SJSA1 (cell line): ENCODE measurements at regions not wholly inside any gene's neighbourhood (a gene's known extent, or its start where the extent isn't known, plus 50 kb on each side); places are given as distances from the start of the nearest gene placed in this dataset.

ENCODE experiments used
- DNase-seq, 2 experiments: peaks; one replicate each; pipeline ENCODE4 v3.0.0-alpha.2; 2015 to 2020; ENCODE audit warnings: low spot score in 2 of 2, low read depth in 1 of 2
- H3K27ac ChIP-seq: fragments of 250-450 bp; sonication (Bioruptor Pico); 2 replicates; pipeline ENCODE4 v1.5.1; 2020; ENCODE audit warnings: mild to moderate bottlenecking, moderate library complexity
- H3K27me3 ChIP-seq: fragments of 250-450 bp; sonication (Bioruptor Pico); replicated peaks from 2 replicates; pipeline ENCODE4 v1.5.1; 2020; ENCODE audit warnings: mild to moderate bottlenecking, moderate library complexity
- H3K36me3 ChIP-seq: fragments of 250-450 bp; sonication (Bioruptor Pico); 2 replicates; pipeline ENCODE4 v1.5.1; 2020; ENCODE audit warnings: mild to moderate bottlenecking
- H3K4me1 ChIP-seq: fragments of 250-450 bp; sonication (Bioruptor Pico); replicated peaks from 2 replicates; pipeline ENCODE4 v1.6.1; 2021; ENCODE audit warnings: mild to moderate bottlenecking
- H3K4me3 ChIP-seq: fragments of 250-450 bp; sonication (Bioruptor Pico); 2 replicates; pipeline ENCODE4 v1.5.1; 2020; ENCODE audit warnings: mild to moderate bottlenecking
- H3K9me3 ChIP-seq: fragments of 250-450 bp; sonication (Bioruptor Pico); replicated peaks from 2 replicates; pipeline ENCODE4 v1.5.1; 2020; ENCODE audit warnings: mild to moderate bottlenecking

DNA sequence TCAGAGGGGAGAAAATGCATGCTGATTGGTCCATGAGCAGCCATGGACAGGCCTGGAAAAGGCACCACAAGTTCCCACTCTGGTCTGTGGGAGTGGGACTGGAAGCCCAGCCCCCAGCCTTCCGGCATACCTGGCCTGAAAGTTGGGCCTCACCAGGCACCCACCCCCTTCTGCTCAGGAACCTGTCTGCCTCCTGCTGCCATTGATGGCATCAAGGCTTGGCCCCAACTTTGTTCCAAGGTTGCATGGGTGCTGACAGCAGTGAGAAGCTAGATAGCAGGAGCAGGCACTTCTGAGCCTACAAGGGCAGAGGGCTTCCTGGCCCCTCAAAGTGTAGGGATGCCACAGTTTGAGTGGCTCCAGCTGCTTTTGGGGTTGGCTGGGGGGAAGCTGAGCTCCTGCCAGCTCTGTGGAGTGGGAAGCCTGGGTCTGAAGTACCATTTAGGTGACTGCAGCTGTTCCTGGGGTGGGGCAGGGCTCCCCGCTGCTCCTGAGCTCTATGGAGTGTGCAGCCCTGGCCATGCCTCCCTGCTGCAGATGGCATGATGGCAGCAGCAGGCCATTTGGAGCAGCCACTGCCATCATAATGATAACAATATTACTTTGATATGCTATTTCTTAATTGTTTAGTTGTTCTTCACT lies 1054.1 kb upstream of the GBE1 start:
- no peak for DNase-seq

GRCh38 chr3:82814660-82815059 lies 1053.2 kb upstream of the GBE1 start:
- Histone ChIP-seq H3K36me3 (no peaks in the 10 kb centered on the region), H3K27me3 (no peaks in the 10 kb centered on the region), H3K4me3 (no peak overlapping the region), H3K4me1 (no peaks in the 10 kb centered on the region), H3K27ac (no peak overlapping the region), H3K9me3 (no peaks in the 10 kb centered on the region)
- DNase-seq: no peak

More for the DNA sequence above, 1054.1 kb upstream of the GBE1 start:
- Histone ChIP-seq H3K4me3 (no peak overlapping the region), H3K27ac (no peak overlapping the region), H3K9me3 (no peaks in the 10 kb centered on the region), H3K36me3 (no peaks in the 10 kb centered on the region), H3K4me1 (no peaks in the 10 kb centered on the region), H3K27me3 (no peaks in the 10 kb centered on the region)

DNA sequence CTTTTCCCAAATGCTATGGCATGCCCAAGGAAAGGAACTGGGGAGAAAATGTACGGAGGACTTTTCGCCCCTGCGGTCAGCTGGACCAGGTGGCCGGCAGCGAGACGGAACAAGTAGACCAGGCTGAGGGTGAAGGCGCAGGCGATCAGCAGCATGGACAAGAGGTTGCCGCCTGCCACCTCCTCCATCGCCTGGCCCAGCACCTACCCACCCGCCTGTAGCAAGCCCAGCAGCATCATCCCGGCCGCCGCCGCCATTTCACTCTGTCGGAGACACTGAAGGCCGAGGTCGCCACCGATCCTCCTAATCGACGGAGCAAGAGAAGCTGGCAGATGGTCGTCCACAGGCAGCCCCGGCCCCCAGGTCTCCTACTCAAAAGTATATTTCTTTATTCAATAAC lies 1046.3 kb upstream of the GBE1 start:
- Histone ChIP-seq H3K27ac (no peak overlapping the region), H3K4me1 (no peaks in the 10 kb centered on the region), H3K4me3 (no peak overlapping the region), H3K36me3 (no peaks in the 10 kb centered on the region), H3K27me3 (no peaks in the 10 kb centered on the region), H3K9me3 (no peaks in the 10 kb centered on the region)
- DNase-seq: no peak

DNA sequence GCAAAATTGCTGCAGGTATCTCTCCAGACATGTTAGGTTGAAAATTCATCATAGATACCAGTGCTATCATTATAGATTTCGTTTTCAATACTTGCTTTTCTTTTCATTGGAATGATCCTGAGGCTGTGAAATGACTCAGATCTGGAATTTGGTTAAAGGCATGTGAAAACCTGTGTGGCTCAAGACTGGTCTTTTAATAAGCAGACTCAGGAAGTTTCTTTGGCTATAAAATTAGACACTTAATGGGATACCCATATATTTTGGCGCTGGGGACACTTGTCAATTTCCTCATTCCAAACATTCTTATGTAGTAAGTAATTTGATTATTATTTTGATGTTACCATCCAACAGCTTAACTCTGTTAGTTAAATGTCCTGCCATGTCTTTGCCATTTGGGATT lies 1041.1 kb upstream of the GBE1 start:
- DNase-seq: no peak
- Histone ChIP-seq H3K27ac (no peak overlapping the region), H3K36me3 (no peaks in the 10 kb centered on the region), H3K4me3 (no peak overlapping the region), H3K9me3 (no peaks in the 10 kb centered on the region), H3K27me3 (no peaks in the 10 kb centered on the region), H3K4me1 (no peaks in the 10 kb centered on the region)

- Histone ChIP-seq H3K36me3 (no peaks in the 10 kb centered on the region), H3K4me3 (no peak overlapping the region)
These were observed 1038.8 kb upstream of the GBE1 start for GRCh38 chr3:82800248-82800647.

DNA sequence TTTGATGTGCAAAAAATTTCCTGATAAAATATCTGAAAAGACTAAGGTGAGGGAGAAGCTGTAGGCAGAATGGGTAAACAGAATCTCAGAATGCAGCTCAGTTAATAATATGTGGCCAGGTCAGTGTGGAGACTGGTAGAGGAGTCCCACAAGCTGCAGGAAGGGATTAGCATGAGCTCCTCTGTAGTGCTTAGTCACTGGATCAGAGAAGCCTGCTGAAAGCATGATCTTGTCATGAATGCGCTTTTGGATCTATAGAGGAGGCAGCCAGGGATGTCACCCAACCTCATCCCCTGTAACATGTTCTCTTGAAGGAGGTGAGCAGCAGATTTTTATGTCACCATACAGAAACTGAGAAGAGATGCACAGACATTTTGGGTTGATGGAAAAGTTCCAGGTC lies 1035.3 kb upstream of the GBE1 start:
- Histone ChIP-seq H3K4me1 (no peaks in the 10 kb centered on the region), H3K27me3 (no peaks in the 10 kb centered on the region), H3K4me3 (no peak overlapping the region), H3K27ac (no peak overlapping the region), H3K36me3 (no peaks in the 10 kb centered on the region), H3K9me3 (no peaks in the 10 kb centered on the region; the same call in 1 of the 2 replicates)
- no peak for DNase-seq

More at GRCh38 chr3:82800248-82800647, 1038.8 kb upstream of the GBE1 start:
- no peak for DNase-seq
- no peak overlapping the region for H3K27ac ChIP-seq
- H3K9me3 ChIP-seq: no peaks in the 10 kb centered on the region
- H3K27me3 ChIP-seq: no peaks in the 10 kb centered on the region
- H3K4me1 ChIP-seq: no peaks in the 10 kb centered on the region

- no peaks in the 10 kb centered on the region for H3K27me3 ChIP-seq
- no peaks in the 10 kb centered on the region for H3K4me1 ChIP-seq
- DNase-seq: no peak
These were observed 1029.8 kb upstream of the GBE1 start for GRCh38 chr3:82791241-82791640.

DNA sequence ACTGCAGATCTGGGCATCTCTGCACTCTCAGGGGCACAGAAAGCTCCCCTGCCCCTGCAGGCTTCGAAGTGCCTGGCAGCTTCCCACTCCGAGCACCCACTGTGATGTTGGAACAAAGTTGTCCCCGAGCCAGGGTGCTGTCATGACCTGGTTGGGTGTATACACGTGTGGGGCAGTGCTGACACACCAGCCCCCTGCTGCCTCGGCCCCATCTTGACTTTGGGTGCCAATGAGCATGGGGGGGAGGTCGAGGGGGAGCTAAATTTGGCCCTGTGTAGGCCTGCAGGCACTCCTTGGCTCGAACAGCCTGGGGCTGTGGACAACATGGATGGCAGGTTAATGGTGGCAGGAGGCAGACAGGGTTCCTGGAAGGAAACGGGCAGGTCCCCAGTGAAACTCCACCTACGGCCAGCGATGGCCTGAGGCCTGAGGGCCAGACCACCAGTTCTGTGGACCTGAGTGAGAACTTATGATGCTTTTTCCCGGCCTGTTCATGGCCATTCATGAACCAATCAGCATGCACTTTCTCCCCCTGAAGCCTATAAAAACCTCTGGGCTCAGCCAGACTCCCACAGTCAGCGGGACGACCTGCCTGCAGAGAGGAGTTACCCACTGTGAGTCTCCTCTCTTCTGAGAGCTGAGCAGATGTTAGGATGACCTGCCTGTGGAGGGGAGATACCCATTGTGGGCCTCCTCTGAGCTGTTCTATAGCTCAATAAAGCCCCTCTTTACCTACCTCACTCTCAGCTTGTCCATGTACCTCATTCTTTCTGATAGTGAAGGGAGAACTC lies 1029.1 kb upstream of the GBE1 start:
- Histone ChIP-seq H3K36me3 (no peaks in the 10 kb centered on the region), H3K4me1 (no peaks in the 10 kb centered on the region), H3K9me3 (no peaks in the 10 kb centered on the region; the same call in 1 of the 2 replicates), H3K4me3 (no peak overlapping the region), H3K27me3 (no peaks in the 10 kb centered on the region), H3K27ac (no peak overlapping the region)
- no peak for DNase-seq

More at GRCh38 chr3:82791241-82791640, 1029.8 kb upstream of the GBE1 start:
- Histone ChIP-seq H3K9me3 (no peaks in the 10 kb centered on the region; the same call in 1 of the 2 replicates), H3K27ac (no peak overlapping the region), H3K36me3 (no peaks in the 10 kb centered on the region), H3K4me3 (no peak overlapping the region)

GRCh38 chr3:82783194-82783593 lies 1021.7 kb upstream of the GBE1 start:
- H3K36me3 ChIP-seq: no peaks in the 10 kb centered on the region
- H3K4me3 ChIP-seq: no peak overlapping the region
- H3K27ac ChIP-seq: no peak overlapping the region
- H3K4me1 ChIP-seq: no peaks in the 10 kb centered on the region
- H3K27me3 ChIP-seq: no peaks in the 10 kb centered on the region
- no peaks in the 10 kb centered on the region for H3K9me3 ChIP-seq
- DNase-seq: no peak

GRCh38 chr3:82773207-82773606 lies 1011.8 kb upstream of the GBE1 start:
- H3K36me3 ChIP-seq: no peaks in the 10 kb centered on the region
- H3K9me3 ChIP-seq: no peaks in the 10 kb centered on the region
- no peak for DNase-seq
- no peaks in the 10 kb centered on the region for H3K4me1 ChIP-seq
- H3K27me3 ChIP-seq: no peaks in the 10 kb centered on the region
- H3K27ac ChIP-seq: no peak overlapping the region
- no peak overlapping the region for H3K4me3 ChIP-seq

DNA sequence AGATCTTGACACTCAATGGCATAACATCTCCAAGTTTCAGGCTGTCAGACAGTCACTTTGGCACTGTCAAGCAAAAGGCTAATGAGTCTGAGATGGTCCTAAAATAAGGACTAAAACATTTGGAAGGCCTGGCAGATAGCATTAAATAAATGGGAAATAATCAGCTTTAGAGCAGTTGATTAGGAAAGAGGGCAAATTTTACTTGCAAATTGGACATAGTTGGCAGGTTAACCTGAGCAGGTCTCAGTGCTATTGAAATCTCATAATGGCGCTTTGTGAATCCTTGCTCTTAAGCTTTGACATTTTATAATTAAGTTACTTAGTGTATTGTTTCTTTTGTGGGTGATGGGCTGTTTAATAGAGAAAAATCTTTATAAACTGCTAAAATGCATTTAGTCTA lies 1003.1 kb upstream of the GBE1 start:
- no peak overlapping the region for H3K27ac ChIP-seq
- DNase-seq: no peak
- no peaks in the 10 kb centered on the region for H3K4me1 ChIP-seq
- no peaks in the 10 kb centered on the region for H3K36me3 ChIP-seq
- no peaks in the 10 kb centered on the region for H3K27me3 ChIP-seq
- no peaks in the 10 kb centered on the region for H3K9me3 ChIP-seq
- H3K4me3 ChIP-seq: no peak overlapping the region

DNA sequence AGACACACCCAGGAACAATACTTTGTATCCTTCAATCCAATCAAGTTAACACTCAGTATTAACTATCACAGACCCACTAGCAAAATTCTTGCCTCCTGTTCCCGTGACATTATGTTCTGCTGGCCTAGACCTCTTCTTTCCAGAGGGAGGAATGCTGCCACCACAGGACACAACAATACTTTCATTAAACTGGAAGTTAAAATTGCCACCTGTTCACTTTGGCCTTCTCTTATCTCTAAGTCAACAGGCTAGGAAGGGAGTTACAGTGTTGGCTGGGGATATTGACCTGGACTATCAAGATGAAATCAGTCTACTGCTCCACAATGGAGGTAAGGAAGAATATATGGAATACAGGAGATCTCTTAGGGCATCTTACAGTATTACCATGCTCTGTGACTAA lies 1000.4 kb upstream of the GBE1 start:
- Histone ChIP-seq H3K27me3 (no peaks in the 10 kb centered on the region), H3K4me3 (no peak overlapping the region), H3K36me3 (no peaks in the 10 kb centered on the region), H3K9me3 (no peaks in the 10 kb centered on the region), H3K4me1 (no peaks in the 10 kb centered on the region), H3K27ac (no peak overlapping the region)
- no peak for DNase-seq

DNA sequence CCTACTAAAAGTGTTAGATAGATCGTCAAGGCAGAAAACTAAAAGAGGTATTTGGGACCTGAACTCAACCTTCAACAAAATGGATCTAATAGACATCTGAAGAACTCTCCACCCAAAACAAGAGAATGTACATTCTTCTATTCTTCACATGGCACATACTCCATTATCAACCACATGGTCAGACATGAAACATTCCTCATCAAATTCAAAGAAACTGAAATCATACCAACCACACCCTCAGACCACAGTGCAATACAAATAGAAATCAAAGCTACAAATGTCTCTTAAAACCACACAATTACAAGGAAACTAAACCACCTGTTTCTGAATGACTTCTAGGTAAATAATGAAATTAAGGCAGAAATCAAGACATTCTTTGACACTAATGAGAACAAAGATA lies 984.1 kb upstream of the GBE1 start:
- H3K27ac ChIP-seq: no peak overlapping the region
- DNase-seq: no peak
- H3K36me3 ChIP-seq: no peaks in the 10 kb centered on the region
- no peaks in the 10 kb centered on the region for H3K9me3 ChIP-seq
- no peak overlapping the region for H3K4me3 ChIP-seq
- no peaks in the 10 kb centered on the region for H3K27me3 ChIP-seq
- no peaks in the 10 kb centered on the region for H3K4me1 ChIP-seq

GRCh38 chr3:82743196-82743595 lies 981.8 kb upstream of the GBE1 start:
- no peaks in the 10 kb centered on the region for H3K9me3 ChIP-seq
- H3K4me1 ChIP-seq: no peaks in the 10 kb centered on the region
- no peak for DNase-seq
- no peaks in the 10 kb centered on the region for H3K36me3 ChIP-seq
- no peak overlapping the region for H3K4me3 ChIP-seq
- H3K27ac ChIP-seq: no peak overlapping the region
- H3K27me3 ChIP-seq: no peaks in the 10 kb centered on the region
